Activated B cell treated with CpG ODN at 0.5 μM for 24 hours (primary cell): ENCODE measurements at regions not wholly inside any gene's neighbourhood (a gene's known extent, or its start where the extent isn't known, plus 50 kb on each side); places are given as distances from the start of the nearest gene placed in this dataset.

ENCODE experiments used
- ATAC-seq: fragments of 200-7000 bp; cut with Tn5 transposase; one replicate; pipeline ENCODE4 v1.10.0; 2021; ENCODE audit warnings: low read depth, mild to moderate bottlenecking, moderate library complexity
- CTCF ChIA-PET: fragments of 350-600 bp; sonication (Branson Sonifier 250); formaldehyde crosslinking; loops from one replicate; lab custom pipeline; 2021; ENCODE audit warnings: antibody characterized with exemption; lab: Charles Lee
- POLR2A ChIA-PET: fragments of 350-600 bp; sonication (Branson Sonifier 250); formaldehyde crosslinking; loops from one replicate; lab custom pipeline; 2021; ENCODE audit warnings: antibody characterized with exemption; lab: Charles Lee
- DNase-seq: peaks from one replicate; pipeline ENCODE4 v3.0.0; 2022
- H3K27ac Mint-ChIP-seq: one replicate; pipeline ENCODE4 v1.8.0; 2020; ENCODE audit warnings: mixed read lengths
- H3K27me3 Mint-ChIP-seq: one replicate; pipeline ENCODE4 v1.8.0; 2021; ENCODE audit warnings: mixed read lengths
- H3K36me3 Mint-ChIP-seq: one replicate; pipeline ENCODE4 v1.8.0; 2021; ENCODE audit warnings: low read depth, mixed read lengths
- H3K4me1 Mint-ChIP-seq: one replicate; pipeline ENCODE4 v1.8.0; 2021; ENCODE audit warnings: mixed read lengths
- H3K4me3 Mint-ChIP-seq: one replicate; pipeline ENCODE4 v1.8.0; 2020; ENCODE audit warnings: mild to moderate bottlenecking, mixed read lengths
- H3K9me3 Mint-ChIP-seq: one replicate; pipeline ENCODE4 v1.8.0; 2020; ENCODE audit warnings: mixed read lengths
- intact Hi-C: fragments of 100-400 bp; cut with micrococcal nuclease; formaldehyde crosslinking; loops from one replicate; pipeline ENCODE4 v1.15.1; 2024
- TF ChIP-seq, protein P1 (sequence below): fragments of 200-600 bp; IDR thresholded peaks from one replicate; pipeline ENCODE4 v1.8.0; 2022; ENCODE audit warnings: antibody characterized with exemption, mild to moderate bottlenecking

DNA sequence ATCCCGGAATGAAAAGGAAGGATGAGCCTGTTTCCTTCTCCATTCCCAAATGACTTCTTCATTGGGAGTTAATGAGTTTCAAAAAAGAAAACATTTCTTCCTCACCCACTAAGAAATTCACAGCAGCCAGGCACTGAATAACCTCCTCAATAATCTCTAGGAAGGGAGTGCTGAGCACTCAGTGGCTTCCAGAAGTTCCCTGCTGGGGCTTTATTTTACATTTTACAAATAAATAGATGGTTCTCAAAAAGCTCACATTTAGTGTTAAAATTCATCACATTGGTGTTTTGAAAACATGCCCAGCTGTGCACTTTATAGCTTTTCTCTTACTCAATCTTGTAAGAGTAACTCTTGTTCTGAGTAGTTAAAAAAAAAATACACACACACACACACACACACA, 148.9 kb upstream of the PFKP start:
- CTCF ChIA-PET: no interaction called here
- H3K4me1 Mint-ChIP-seq: no peaks in the 10 kb centered on the region
- POLR2A ChIA-PET: no interaction called here

DNA sequence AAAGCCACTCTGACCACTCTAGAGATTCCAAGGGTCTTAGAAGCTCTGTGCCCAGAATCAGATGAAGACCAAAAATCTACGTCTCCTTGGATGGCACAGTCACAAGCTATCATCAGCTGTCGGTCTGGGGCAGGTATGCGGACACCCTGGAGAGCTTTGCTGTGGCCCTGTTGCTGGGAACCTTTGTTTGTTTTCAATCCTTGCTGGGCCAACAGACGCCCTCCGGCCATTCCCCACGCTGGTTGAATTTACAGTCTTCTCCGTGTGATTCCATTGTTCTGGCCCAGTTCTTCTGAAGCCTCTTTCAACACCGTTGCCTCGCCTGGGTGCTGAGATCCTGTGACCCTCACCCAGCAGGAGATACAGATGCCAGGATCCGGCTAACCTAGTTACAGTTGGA, 149.4 kb upstream of the PFKP start:
- ATAC-seq: no peak
- no peaks in the 10 kb centered on the region for H3K9me3 Mint-ChIP-seq
- no peak overlapping the region for H3K27ac Mint-ChIP-seq
- no peaks in the 10 kb centered on the region for H3K4me1 Mint-ChIP-seq
- H3K36me3 Mint-ChIP-seq: no peaks in the 10 kb centered on the region
- no peak for DNase-seq
- H3K4me3 Mint-ChIP-seq: no peak overlapping the region
- ChIA-PET POLR2A (no interaction called here), CTCF (no interaction called here)
- TF ChIP-seq, protein P1, sequence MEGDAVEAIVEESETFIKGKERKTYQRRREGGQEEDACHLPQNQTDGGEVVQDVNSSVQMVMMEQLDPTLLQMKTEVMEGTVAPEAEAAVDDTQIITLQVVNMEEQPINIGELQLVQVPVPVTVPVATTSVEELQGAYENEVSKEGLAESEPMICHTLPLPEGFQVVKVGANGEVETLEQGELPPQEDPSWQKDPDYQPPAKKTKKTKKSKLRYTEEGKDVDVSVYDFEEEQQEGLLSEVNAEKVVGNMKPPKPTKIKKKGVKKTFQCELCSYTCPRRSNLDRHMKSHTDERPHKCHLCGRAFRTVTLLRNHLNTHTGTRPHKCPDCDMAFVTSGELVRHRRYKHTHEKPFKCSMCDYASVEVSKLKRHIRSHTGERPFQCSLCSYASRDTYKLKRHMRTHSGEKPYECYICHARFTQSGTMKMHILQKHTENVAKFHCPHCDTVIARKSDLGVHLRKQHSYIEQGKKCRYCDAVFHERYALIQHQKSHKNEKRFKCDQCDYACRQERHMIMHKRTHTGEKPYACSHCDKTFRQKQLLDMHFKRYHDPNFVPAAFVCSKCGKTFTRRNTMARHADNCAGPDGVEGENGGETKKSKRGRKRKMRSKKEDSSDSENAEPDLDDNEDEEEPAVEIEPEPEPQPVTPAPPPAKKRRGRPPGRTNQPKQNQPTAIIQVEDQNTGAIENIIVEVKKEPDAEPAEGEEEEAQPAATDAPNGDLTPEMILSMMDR: no peak
- intact Hi-C loops: no loop called here
- H3K27me3 Mint-ChIP-seq: peaks cover 19% of the 10 kb centered on the region

More for the DNA sequence above, 148.9 kb upstream of the PFKP start:
- intact Hi-C loops: no loop called here
- Mint-ChIP-seq H3K27me3 (peaks cover 23% of the 10 kb centered on the region), H3K27ac (no peak overlapping the region), H3K36me3 (no peaks in the 10 kb centered on the region), H3K9me3 (no peaks in the 10 kb centered on the region), H3K4me3 (no peak overlapping the region)
- TF ChIP-seq, protein P1: no peak
- DNase-seq: no peak
- no peak for ATAC-seq

DNA sequence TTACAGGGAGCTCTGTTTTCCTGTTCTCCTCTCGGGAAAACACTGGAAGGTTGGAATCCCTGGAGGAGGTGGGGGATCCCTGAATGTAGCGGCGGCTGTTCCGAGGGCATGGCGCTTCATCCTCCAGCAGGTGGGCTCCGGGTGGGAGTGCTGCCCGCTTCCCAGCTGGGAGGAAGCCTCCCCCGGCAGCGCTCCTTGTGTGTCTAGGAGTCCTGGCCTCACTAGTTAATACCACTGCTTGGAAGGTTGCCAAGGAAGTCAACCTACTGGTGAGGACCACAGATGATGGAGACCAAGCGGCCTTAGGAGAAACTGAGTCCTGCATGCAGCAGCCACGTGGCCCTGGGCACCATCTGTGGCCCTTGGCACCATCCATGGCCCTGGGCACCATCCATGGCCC, 151.9 kb upstream of the PFKP start:
- DNase-seq (no peak), ATAC-seq (no peak)
- POLR2A ChIA-PET: no interaction called here
- intact Hi-C loops: no loop called here
- CTCF ChIA-PET: no interaction called here
- H3K27me3 Mint-ChIP-seq: peaks cover 16% of the 10 kb centered on the region
- no peaks in the 10 kb centered on the region for H3K4me1 Mint-ChIP-seq
- no peaks in the 10 kb centered on the region for H3K9me3 Mint-ChIP-seq
- TF ChIP-seq, protein P1: no peak
- H3K4me3 Mint-ChIP-seq: no peak overlapping the region
- no peak overlapping the region for H3K27ac Mint-ChIP-seq
- no peaks in the 10 kb centered on the region for H3K36me3 Mint-ChIP-seq

DNA sequence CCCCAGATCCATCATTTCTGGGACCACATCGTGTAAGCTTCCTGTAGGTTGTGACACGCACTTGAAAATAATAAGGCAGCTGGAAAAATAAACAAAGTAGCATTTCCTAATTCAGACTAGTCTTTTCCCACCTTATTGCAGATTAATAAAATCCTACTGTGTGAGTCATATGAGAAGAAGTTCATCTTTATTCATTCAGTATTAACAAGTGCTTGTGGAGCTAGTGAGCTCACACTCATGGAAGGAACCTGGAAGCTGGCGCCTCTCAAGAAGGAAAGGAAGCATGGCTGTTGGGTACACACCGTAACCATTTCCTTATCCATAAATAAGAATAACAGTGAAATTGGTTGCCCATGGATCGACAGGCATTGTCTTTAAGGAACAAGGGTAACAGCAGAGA, 152.6 kb upstream of the PFKP start:
- ChIA-PET CTCF (no interaction called here), POLR2A (no interaction called here)
- ATAC-seq: no peak
- Mint-ChIP-seq H3K27me3 (peaks cover 16% of the 10 kb centered on the region), H3K4me1 (no peaks in the 10 kb centered on the region), H3K27ac (no peak overlapping the region), H3K9me3 (no peaks in the 10 kb centered on the region), H3K4me3 (no peak overlapping the region), H3K36me3 (no peaks in the 10 kb centered on the region)
- TF ChIP-seq, protein P1: no peak
- intact Hi-C loops: no loop called here
- DNase-seq: no peak

DNA sequence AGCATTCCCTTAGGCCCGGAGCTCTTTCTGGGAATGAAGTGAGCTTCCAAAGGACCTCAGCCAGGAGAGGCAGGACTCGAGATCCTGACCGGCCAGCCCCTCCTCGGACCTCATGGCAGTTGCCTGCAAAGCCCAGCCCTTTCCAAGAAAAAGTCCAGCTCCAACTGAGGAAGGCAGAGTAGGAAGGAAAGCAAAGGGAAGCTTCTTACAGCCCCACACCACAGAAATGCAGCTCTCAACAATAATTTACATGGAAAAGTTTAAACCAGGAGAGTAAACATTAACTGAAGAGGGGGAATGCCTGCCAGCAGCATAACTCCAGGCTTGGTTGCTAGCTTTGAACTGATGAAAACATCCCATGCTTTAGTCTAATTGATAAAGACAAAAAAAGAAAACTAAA, 153.9 kb upstream of the PFKP start:
- CTCF ChIA-PET: no interaction called here
- no peak overlapping the region for H3K27ac Mint-ChIP-seq
- POLR2A ChIA-PET: no interaction called here
- no peak for DNase-seq
- intact Hi-C loops: no loop called here
- no peak for ATAC-seq
- TF ChIP-seq, protein P1: no peak
- H3K27me3 Mint-ChIP-seq: peaks cover 16% of the 10 kb centered on the region
- H3K9me3 Mint-ChIP-seq: no peaks in the 10 kb centered on the region
- no peaks in the 10 kb centered on the region for H3K4me1 Mint-ChIP-seq
- no peaks in the 10 kb centered on the region for H3K36me3 Mint-ChIP-seq
- no peak overlapping the region for H3K4me3 Mint-ChIP-seq
